ENCODE measurements at regions not wholly inside any gene's neighbourhood (a gene's known extent, or its start where the extent isn't known, plus 50 kb on each side); places are given as distances from the start of the nearest gene placed in this dataset.

GRCh38 chrX:122890729-122891128, 293.3 kb upstream of the GRIA3 start:
- H3K27ac ChIP-seq = no peak overlapping the region
- TF ChIP-seq, protein P1, sequence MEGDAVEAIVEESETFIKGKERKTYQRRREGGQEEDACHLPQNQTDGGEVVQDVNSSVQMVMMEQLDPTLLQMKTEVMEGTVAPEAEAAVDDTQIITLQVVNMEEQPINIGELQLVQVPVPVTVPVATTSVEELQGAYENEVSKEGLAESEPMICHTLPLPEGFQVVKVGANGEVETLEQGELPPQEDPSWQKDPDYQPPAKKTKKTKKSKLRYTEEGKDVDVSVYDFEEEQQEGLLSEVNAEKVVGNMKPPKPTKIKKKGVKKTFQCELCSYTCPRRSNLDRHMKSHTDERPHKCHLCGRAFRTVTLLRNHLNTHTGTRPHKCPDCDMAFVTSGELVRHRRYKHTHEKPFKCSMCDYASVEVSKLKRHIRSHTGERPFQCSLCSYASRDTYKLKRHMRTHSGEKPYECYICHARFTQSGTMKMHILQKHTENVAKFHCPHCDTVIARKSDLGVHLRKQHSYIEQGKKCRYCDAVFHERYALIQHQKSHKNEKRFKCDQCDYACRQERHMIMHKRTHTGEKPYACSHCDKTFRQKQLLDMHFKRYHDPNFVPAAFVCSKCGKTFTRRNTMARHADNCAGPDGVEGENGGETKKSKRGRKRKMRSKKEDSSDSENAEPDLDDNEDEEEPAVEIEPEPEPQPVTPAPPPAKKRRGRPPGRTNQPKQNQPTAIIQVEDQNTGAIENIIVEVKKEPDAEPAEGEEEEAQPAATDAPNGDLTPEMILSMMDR (conservative IDR thresholded peaks at IDR 0.05) = no peak

GRCh38 chrX:122906726-122907125, 277.4 kb upstream of the GRIA3 start:
- H3K27ac ChIP-seq = no peak overlapping the region
- TF ChIP-seq, protein P1 (conservative IDR thresholded peaks at IDR 0.05) = no peak

DNA sequence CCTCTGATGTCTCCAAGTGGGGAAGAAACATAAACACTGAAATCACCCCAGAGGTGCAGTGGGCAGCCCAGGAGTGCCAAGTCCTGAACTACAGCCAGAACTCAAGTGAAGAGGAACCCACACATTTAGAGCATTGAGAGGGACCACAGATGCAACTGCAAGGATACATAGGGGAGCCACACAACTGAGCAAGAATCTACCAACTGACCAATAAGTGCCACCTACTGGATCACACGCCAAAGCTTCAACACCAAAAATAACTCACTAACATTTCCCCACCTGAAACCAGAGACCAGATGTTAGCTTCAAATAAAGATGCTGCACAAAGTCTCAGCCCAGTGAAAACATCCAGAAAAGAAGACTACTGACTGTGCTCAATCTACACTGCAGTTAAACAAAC, 276.7 kb upstream of the GRIA3 start:
- TF ChIP-seq, protein P1 (conservative IDR thresholded peaks at IDR 0.05) = no peak
- no peak overlapping the region for H3K27ac ChIP-seq

DNA sequence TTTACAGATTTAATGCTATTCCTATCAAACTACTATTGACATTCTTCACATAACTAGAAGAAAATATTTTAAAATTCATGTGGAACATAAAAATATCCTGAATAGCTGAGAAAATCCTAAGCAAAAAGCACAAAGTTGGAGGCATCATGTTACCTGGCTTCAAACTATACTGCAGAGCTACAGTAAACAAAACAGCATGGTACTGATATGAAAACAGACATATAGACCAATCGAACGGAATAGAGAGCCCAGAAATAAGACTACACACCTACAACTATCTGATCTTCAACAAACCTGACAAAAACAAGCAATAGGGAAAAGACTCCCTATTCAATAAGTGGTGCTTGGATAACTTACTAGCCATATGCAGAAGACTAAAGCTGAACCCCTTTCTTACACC, 273.4 kb upstream of the GRIA3 start:
- H3K27ac ChIP-seq = no peak overlapping the region
- TF ChIP-seq, protein P1 (conservative IDR thresholded peaks at IDR 0.05) = no peak

DNA sequence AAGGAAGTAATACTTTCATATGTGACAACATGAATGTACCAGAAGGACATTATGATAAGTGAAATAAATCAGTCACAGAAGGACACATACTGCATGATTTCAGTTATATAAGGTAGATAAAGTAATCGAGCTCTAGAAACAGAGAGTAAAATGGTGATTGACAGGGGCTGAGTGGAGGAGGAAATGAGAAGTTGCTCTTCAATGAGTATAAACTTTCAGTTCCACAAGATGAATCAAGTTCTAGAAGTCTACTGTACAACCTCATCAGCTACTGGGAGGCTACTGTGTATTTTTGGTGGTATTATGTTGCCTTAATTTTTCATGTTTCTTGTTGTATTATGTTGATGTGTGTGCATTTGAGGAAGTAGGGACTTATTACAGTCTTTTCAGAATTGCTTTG, 270.9 kb upstream of the GRIA3 start:
- TF ChIP-seq, protein P1 (conservative IDR thresholded peaks at IDR 0.05) = no peak
- H3K27ac ChIP-seq = no peak overlapping the region

GRCh38 chrX:122913764-122914163, 270.3 kb upstream of the GRIA3 start:
- no peak overlapping the region for H3K27ac ChIP-seq
- TF ChIP-seq, protein P1 (conservative IDR thresholded peaks at IDR 0.05) = no peak

GRCh38 chrX:122914256-122914655, 269.8 kb upstream of the GRIA3 start:
- TF ChIP-seq, protein P1 (conservative IDR thresholded peaks at IDR 0.05) = no peak
- no peak overlapping the region for H3K27ac ChIP-seq

GRCh38 chrX:122934131-122934530, 249.9 kb upstream of the GRIA3 start:
- TF ChIP-seq, protein P1 (conservative IDR thresholded peaks at IDR 0.05) = no peak
- H3K27ac ChIP-seq = no peak overlapping the region
